Ectodermal cell (in vitro differentiated cells): ENCODE measurements at regions not wholly inside any gene's neighbourhood (a gene's known extent, or its start where the extent isn't known, plus 50 kb on each side); places are given as distances from the start of the nearest gene placed in this dataset.

Experiments
- H3K27ac ChIP-seq: 2 replicates; pipeline ENCODE4 v1.7.0; 2013; ENCODE audit warnings: mild to moderate bottlenecking, low read depth, low read length; ENCODE audit not compliant: insufficient read depth, poor library complexity, severe bottlenecking
- H3K27me3 ChIP-seq: 2 replicates; pipeline ENCODE4 v1.7.0; 2013; ENCODE audit warnings: mild to moderate bottlenecking, low read length; ENCODE audit not compliant: insufficient read depth, control insufficient read depth, poor library complexity, severe bottlenecking
- H3K36me3 ChIP-seq: one replicate; pipeline ENCODE4 v1.7.0; 2013; ENCODE audit warnings: low read length; ENCODE audit not compliant: control insufficient read depth, insufficient read depth
- H3K4me1 ChIP-seq: one replicate; pipeline ENCODE4 v1.7.0; 2013; ENCODE audit warnings: low read length; ENCODE audit not compliant: control insufficient read depth, insufficient read depth
- H3K4me3 ChIP-seq: 2 replicates; pipeline ENCODE4 v1.7.0; 2013; ENCODE audit warnings: low read depth, low read length, control low read depth; ENCODE audit not compliant: insufficient read depth
- H3K9me3 ChIP-seq: 2 replicates; pipeline ENCODE4 v1.7.0; 2013; ENCODE audit warnings: mild to moderate bottlenecking, low read length, moderate library complexity; ENCODE audit not compliant: control insufficient read depth
- WGBS, 2 experiments: methylation state at CpG; one replicate each; pipeline ENCODE4 v1.1.7; 2013; ENCODE audit warnings: missing lambda C conversion rate in 2 of 2; 5-methylcytosine and 5-hydroxymethylcytosine counted together

DNA sequence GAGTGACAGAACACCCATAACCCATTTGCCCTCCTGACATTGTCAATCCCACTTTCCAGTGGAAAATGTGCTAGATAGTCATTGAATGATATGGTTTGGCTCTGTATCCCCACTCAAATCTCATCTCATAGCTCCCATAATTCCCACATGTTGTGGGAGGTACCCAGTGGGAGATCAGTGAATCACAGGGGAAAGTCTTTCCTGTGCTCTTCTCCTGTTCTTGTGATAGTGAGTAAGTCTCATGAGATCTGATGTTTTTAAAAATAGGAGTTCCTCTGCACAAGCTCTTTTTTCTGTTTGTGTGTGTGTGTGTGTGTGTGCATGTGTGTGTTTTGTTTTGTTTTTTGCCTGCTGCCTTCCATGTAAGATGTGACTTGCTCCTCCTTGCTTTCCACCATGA, 191.7 kb downstream of the ARRDC4 start:
- Histone ChIP-seq H3K4me1 (no peaks in the 10 kb centered on the region), H3K36me3 (no peaks in the 10 kb centered on the region), H3K27me3 (no peaks in the 10 kb centered on the region), H3K4me3 (no peak overlapping the region), H3K9me3 (no peaks in the 10 kb centered on the region), H3K27ac (no peak overlapping the region)

DNA sequence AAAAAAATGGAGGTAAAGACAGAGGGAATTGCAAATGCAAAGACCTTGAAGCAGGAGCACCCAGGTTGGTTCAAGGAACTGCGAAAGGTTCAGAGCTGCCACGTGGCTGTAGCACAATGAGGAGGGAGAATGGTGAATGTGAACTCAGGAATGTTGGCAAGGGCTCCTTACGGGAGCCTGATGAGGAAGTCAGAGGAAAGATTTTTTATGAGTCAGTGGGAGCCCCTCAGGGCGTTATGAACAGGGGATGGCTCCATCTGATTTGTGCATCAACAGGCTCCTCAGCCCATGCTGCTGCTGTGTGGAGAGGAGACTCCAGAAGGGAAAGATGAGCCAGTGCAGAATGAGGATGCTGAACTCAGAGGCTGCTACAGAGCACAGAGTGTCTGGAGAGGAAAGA, 194.4 kb downstream of the ARRDC4 start:
- Histone ChIP-seq H3K27ac (no peak overlapping the region), H3K36me3 (no peaks in the 10 kb centered on the region), H3K9me3 (no peaks in the 10 kb centered on the region), H3K4me3 (no peak overlapping the region), H3K4me1 (no peaks in the 10 kb centered on the region), H3K27me3 (no peaks in the 10 kb centered on the region)
- 79 to 81% methylated on average over 4 of the region's 4 CpGs for WGBS, 2 experiments

GRCh38 chr15:98155356-98155755, 194.9 kb downstream of the ARRDC4 start:
- Histone ChIP-seq H3K27me3 (no peaks in the 10 kb centered on the region), H3K9me3 (no peaks in the 10 kb centered on the region), H3K4me1 (no peaks in the 10 kb centered on the region), H3K36me3 (no peaks in the 10 kb centered on the region), H3K27ac (no peak overlapping the region), H3K4me3 (no peak overlapping the region)
- 100% methylated on average over 1 of the region's 1 CpG for WGBS, 2 experiments

DNA sequence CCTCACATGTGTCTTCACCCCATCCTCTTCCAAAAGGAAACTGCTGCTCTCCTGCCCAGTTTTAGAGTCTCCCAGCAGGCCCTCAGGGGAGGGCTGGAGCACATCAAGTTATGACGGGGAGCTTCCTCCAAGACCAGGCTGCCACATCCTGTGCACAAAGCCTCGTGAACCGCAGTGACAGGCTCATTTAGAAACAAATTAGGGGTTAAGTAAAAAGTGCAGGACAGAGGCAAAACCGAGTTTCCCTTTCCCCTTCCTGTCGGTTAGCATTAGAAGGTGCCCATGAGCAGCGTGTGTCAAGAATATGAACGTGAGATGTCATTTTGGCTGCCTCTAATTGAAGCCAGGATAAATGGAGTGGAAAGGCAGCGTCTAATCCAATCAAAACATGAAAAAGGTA, 199.7 kb downstream of the ARRDC4 start:
- Histone ChIP-seq H3K4me3 (no peak overlapping the region), H3K27ac (no peak overlapping the region), H3K4me1 (no peaks in the 10 kb centered on the region), H3K27me3 (no peaks in the 10 kb centered on the region), H3K9me3 (no peaks in the 10 kb centered on the region), H3K36me3 (no peaks in the 10 kb centered on the region)
- WGBS, 2 experiments: 75 to 76% methylated on average over 8 of the region's 8 CpGs

DNA sequence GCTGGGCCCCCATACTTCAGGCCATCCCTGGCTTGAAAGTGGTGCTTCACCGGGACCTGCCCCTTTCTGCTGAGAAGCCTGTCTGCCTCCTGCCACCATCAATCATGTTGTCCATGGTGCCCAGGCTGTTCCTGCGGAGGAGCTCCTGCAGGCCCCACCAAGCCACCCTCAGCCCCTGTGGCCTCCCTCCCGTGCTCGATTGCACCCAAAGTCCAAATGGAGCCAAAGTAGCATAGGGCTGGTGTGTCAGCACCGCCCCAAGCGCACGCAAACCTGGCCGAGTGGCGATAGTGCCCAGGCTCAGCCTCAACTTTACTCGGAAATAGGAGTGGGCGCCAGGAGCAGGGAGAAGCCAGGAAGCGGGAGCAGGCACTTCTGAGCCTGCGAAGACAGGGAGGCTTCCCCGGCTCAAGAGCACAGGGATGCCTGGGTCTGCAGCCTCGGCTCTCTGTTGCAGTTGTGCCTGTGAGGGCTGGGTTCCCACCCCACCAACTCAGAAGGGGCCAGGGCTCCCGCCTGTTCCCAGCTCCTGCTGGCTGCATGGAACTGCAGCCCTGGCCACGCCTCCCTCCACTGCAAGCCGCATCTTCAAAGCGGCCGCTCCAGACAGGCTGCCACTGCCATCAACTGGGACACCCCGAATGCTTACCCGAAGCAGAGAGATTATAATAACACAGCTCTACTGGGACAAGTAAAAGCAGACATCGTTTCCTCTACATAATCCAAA, 203.0 kb downstream of the ARRDC4 start:
- Histone ChIP-seq H3K27me3 (no peaks in the 10 kb centered on the region), H3K4me1 (no peaks in the 10 kb centered on the region), H3K9me3 (no peaks in the 10 kb centered on the region), H3K36me3 (no peaks in the 10 kb centered on the region), H3K27ac (no peak overlapping the region), H3K4me3 (no peak overlapping the region)
- WGBS, 2 experiments: 88 to 91% methylated on average over 23 of the region's 23 CpGs

- Histone ChIP-seq H3K4me1 (no peaks in the 10 kb centered on the region), H3K36me3 (no peaks in the 10 kb centered on the region), H3K4me3 (no peak overlapping the region), H3K9me3 (no peaks in the 10 kb centered on the region), H3K27ac (no peak overlapping the region), H3K27me3 (no peaks in the 10 kb centered on the region)
- WGBS, 2 experiments: 22% methylated on average over 1 of the region's 1 CpG; no CpG with 5 or more reads in 1 of the 2 experiments
Measured at GRCh38 chr15:98164571-98164970, 204.1 kb downstream of the ARRDC4 start.

DNA sequence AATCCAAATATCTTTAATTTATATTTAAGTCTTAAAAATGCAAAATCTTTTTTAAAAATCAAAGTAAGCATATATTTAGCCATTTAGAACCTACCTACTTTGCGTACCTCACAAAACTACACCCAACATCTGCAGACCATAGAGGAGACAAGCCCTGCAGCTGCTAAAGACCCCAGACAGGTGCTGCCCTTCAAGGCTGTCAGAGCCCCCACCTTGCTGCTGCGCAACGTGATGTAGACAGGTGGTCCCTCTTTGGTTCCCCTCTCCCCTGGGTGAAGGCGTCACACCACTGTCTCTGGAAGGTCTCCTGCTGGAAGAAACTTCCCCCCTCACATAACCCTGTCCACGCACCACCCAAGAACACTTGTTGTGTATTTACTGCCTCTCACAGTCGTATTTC, 204.5 kb downstream of the ARRDC4 start:
- H3K9me3 ChIP-seq: no peaks in the 10 kb centered on the region
- 77% methylated on average over 6 of the region's 6 CpGs for WGBS, 2 experiments
- no peaks in the 10 kb centered on the region for H3K36me3 ChIP-seq
- H3K27ac ChIP-seq: no peak overlapping the region
- no peak overlapping the region for H3K4me3 ChIP-seq
- no peaks in the 10 kb centered on the region for H3K27me3 ChIP-seq
- H3K4me1 ChIP-seq: no peaks in the 10 kb centered on the region

GRCh38 chr15:98167722-98168268, 207.3 kb downstream of the ARRDC4 start:
- Histone ChIP-seq H3K27ac (no peak overlapping the region), H3K36me3 (no peaks in the 10 kb centered on the region), H3K9me3 (no peaks in the 10 kb centered on the region), H3K4me3 (no peak overlapping the region), H3K27me3 (no peaks in the 10 kb centered on the region), H3K4me1 (no peaks in the 10 kb centered on the region)
- 73 to 82% methylated on average over 3 to 4 of the region's 4 CpGs for WGBS, 2 experiments

- Histone ChIP-seq H3K4me3 (no peak overlapping the region), H3K9me3 (no peaks in the 10 kb centered on the region)
- 93 to 95% methylated on average over 7 to 9 of the region's 9 CpGs for whole genome bisulfite sequencing, 2 experiments
Measured at GRCh38 chr15:98169551-98169950, 209.0 kb downstream of the ARRDC4 start.

GRCh38 chr15:98174286-98174685, 213.8 kb downstream of the ARRDC4 start:
- Histone ChIP-seq H3K27me3 (no peaks in the 10 kb centered on the region), H3K27ac (no peak overlapping the region), H3K36me3 (no peaks in the 10 kb centered on the region), H3K9me3 (no peaks in the 10 kb centered on the region), H3K4me3 (no peak overlapping the region), H3K4me1 (no peaks in the 10 kb centered on the region)
- WGBS, 2 experiments: 55 to 64% methylated on average over 3 of the region's 3 CpGs

More at GRCh38 chr15:98169551-98169950, 209.0 kb downstream of the ARRDC4 start:
- Histone ChIP-seq H3K27me3 (no peaks in the 10 kb centered on the region), H3K27ac (no peak overlapping the region), H3K4me1 (no peaks in the 10 kb centered on the region), H3K36me3 (no peaks in the 10 kb centered on the region)
